ENCODE measurements at regions not wholly inside any gene's neighbourhood (a gene's known extent, or its start where the extent isn't known, plus 50 kb on each side); places are given as distances from the start of the nearest gene placed in this dataset.
"Not testable (repeated sequence)": the region's sequence is repeated elsewhere in the genome, so short reads cannot be mapped to it uniquely, and the experiment has no call there.

- DNase-seq (ENCODE audit: low read depth in 2 of 3, low spot score in 2 of 3) = no peak
Measured at GRCh38 chr3:3689601-3690375, 109.4 kb upstream of the LRRN1 start.

DNA sequence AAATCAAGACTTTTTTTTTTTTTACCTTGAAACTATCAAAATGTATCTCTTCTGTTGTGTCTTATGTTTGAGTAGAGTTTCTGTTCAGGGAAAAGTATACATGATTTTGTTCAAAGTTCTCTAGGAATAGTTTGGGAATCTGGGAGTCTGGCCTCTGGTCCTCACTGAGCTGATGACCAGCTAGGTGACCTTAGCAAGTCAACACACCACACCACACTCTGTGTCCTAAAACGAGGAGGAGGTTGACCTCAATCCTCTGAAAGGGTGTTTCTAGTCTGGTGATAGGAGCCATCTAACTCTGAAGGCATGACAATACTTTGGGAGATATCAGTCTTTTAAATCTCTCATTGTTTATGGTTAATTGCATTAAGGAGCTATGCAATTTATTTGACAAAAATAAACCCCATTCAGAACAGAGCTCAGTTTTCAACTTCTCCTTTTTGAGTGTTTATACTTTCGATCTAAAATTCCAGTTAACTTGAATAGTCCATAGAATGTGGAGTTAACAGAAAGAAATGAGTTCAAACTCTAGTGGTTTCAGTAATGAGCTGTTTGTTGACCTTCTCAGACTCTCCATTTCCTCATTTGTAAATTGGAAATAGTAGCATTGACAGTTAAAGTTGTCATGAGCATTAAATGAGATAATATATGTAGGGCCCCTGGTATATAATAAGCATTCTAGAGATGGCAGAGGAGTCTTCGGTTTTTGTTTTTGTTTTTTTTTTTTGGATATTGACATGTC, 112.2 kb upstream of the LRRN1 start:
- DNase-seq (ENCODE audit: low read depth in 2 of 3, low spot score in 2 of 3) = no peak

- DNase-seq (ENCODE audit: low read depth in 2 of 3, low spot score in 2 of 3) = no peak
Measured at GRCh38 chr3:3685721-3686120, 113.5 kb upstream of the LRRN1 start.

GRCh38 chr3:3683261-3683660, 116.0 kb upstream of the LRRN1 start:
- DNase-seq (ENCODE audit: low read depth in 2 of 3, low spot score in 2 of 3) = no peak

- no peak for DNase-seq (ENCODE audit: low read depth in 2 of 3, low spot score in 2 of 3)
Measured at GRCh38 chr3:3675801-3676200, 123.4 kb upstream of the LRRN1 start.

DNA sequence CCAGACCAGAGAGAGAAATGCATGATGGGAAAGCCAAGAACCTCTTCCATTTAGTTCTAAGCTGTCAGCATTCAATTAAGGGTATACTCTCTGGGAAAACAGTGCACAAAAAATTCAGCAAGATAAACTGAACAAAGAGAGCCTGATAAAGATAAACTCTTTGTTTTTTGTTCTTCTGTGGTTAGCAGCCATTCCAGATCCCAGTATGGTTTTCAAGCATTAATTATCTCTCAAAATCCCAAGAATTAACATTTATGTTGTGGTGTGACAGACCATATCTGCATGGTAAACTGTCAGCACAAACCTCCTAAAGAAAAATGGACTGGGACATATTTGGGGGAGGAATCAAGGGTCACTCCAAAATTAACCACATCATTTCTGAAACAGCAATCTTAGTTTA, 124.0 kb upstream of the LRRN1 start:
- DNase-seq (ENCODE audit: low read depth in 2 of 3, low spot score in 2 of 3) = no peak

DNA sequence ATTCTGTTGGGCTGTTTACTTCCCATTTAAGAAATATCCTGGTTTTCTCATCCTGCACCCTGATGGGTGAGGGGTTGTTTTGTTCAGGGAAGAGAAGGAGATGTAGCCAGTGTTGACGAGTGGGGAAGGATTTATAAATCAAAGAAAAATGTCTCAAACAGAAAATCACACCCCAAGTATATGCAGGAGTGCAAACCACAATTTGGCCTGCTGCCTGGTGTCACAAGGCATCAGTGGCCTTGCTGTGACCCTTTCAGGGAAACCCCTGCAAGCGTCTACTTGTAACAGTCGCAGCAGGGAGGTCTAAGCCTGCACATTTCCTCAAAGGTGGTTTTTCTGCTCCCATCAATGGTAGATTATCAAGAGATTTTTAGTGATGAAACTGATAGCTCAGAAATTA, 132.6 kb upstream of the LRRN1 start:
- DNase-seq (ENCODE audit: low read depth in 2 of 3, low spot score in 2 of 3) = peak in 2 of 3 donors; percentile 67 to 85

GRCh38 chr3:3665961-3666640, 133.1 kb upstream of the LRRN1 start:
- DNase-seq (ENCODE audit: low read depth in 2 of 3, low spot score in 2 of 3) = peak in 2 of 3 donors; percentile 7 to 50

DNA sequence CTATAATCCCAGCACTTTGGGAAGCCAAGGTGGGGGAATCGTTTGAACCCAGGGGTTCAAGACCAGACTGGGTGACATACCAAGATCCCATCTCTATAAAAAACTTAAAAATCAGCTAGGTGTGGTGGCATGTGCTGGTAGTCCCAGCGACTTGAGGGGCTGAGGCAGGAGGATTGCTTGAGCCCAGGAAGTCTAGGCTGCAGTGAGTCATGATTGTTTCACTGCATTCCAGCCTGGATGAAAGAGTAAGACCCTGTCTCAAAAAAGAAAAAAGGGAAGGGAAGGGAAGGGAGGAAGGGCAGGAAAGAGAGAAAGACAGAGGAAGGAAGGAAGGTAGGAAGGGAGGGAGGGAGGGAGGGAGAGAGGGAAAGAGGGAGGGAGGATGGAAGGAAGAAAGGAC, 133.7 kb upstream of the LRRN1 start:
- DNase-seq (ENCODE audit: low read depth in 2 of 3, low spot score in 2 of 3) = no peak

DNA sequence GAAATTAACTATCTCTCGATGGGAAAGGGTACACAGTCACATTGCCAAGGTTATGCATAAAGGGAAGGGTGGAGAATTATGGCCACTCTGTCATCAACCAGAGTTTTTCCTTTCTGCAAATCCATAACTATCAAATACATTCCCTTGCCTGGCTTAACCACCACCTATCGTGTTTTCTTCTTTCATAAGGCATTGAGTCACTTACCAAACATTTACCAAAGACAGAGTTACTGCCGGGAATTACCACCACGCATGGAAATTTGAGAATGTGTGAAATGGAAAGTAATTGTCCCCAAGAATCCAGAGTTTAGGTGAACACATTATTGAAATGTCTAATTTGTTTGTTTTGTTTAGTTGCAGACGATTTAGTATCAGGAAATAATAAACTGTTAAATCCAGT, 134.3 kb upstream of the LRRN1 start:
- DNase-seq (ENCODE audit: low read depth in 2 of 3, low spot score in 2 of 3) = no peak

- no peak for DNase-seq (ENCODE audit: low read depth in 2 of 3, low spot score in 2 of 3)
Measured at GRCh38 chr3:3662610-3663009, 136.6 kb upstream of the LRRN1 start.

DNA sequence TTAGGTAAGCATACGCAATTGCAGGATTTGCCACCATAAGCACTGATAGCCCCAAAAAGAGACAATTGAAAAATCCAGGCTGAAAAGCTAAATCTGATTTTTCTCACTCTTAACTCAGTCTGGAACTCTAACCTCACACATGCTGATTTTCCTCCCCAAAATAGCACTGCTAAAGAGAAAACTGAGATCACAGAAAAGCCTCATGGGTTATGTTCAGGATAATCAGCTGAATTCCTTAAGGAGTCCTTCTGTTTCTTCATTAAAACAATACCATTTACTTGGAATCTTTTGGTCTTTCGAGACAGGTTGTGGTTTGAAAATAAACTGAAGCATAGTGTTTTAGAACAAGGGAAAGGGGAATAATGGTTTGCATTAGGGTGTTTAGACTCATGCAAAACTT, 144.3 kb upstream of the LRRN1 start:
- DNase-seq (ENCODE audit: low read depth in 2 of 3, low spot score in 2 of 3) = no peak

DNA sequence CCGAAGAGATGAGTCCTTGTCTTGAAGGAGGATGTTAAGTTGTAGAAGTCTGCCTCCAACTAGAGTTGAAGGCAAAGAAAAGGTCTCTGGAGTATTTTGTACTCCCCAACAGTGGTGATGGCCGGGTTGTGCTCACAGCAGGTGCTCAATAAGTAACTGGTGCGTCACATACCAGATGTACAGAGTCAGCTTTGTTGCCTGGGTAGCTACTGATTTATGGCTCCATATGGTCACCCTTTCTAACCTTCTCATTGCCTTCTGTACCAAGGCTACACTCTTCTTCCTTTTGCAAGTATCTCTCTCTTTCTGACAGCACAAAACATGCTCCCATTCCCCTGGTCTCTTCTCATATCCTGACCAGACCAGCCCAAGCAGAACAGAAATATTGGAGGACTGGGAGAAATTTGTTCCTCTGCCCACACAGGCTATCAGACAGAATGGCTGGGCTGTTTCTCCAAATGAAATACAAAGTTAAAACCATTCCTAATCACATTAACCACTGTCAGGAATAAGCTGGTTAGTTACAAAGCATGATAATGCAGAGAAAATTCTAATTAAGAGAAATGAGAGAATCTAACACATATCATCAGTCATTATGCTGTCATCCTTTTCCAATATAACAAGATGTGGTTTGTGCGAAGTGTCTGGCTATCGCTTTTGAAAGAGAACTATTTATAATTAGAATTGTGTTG, 150.1 kb upstream of the LRRN1 start:
- no peak for DNase-seq (ENCODE audit: low read depth in 2 of 3, low spot score in 2 of 3)

- DNase-seq (ENCODE audit: low read depth in 2 of 3, low spot score in 2 of 3) = no peak
Measured at GRCh38 chr3:3646934-3647333, 152.3 kb upstream of the LRRN1 start.

GRCh38 chr3:3646103-3646844, 153.0 kb upstream of the LRRN1 start:
- DNase-seq (ENCODE audit: low read depth in 2 of 3, low spot score in 2 of 3) = not testable (repeated sequence)

GRCh38 chr3:3641877-3642455, 157.3 kb upstream of the LRRN1 start:
- DNase-seq (ENCODE audit: low read depth in 2 of 3, low spot score in 2 of 3) = no peak

GRCh38 chr3:3639078-3639477, 160.2 kb upstream of the LRRN1 start:
- no peak for DNase-seq (ENCODE audit: low read depth in 2 of 3, low spot score in 2 of 3)

GRCh38 chr3:3636815-3637214, 162.4 kb upstream of the LRRN1 start:
- DNase-seq (ENCODE audit: low read depth in 2 of 3, low spot score in 2 of 3) = no peak

- DNase-seq (ENCODE audit: low read depth in 2 of 3, low spot score in 2 of 3) = no peak
Measured at GRCh38 chr3:3635109-3635508, 164.1 kb upstream of the LRRN1 start.

DNA sequence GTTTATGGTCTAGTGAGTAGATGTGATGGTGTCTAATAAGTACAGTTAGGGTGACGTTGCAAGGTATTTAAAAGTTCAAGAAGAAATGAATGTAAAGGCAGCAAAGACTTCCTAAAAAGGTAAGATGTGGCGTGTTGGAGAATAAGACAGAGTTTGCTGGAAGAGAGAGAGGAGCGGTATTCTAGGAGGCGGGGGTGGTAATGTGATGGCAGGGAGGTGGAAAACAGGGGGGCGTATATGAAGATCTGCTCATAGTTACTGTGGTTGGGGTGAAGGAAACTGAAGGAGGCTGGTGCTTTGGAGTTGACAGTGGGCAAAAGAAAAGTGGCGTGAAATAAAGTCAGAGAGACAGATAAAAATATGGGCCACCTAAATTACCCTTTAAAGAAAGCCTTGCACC, 164.9 kb upstream of the LRRN1 start:
- no peak for DNase-seq (ENCODE audit: low read depth in 2 of 3, low spot score in 2 of 3)

Measured in hematopoietic multipotent progenitor cell (in vitro differentiated cells).